ENCODE measurements at regions not wholly inside any gene's neighbourhood (a gene's known extent, or its start where the extent isn't known, plus 50 kb on each side); places are given as distances from the start of the nearest gene placed in this dataset.

DNA sequence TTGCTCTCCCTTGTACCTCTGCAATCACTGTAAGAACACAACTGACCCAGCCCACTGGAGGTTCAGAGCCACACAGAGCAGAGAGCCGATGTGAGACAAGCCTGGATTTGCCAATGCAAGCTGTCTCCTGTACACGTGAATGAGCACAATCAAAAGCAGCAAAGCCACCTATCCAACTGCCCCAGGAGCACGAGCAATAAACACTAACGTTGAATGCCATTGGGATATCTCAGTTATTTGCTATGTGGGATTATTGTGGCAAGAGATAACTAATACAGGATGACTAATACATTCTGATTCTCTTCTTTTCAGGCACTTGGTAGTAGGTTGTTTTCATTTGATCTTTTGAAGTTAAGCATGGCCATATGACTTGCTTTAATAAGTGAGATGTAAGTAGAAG is 85.2 kb upstream of the FAM216B start:
- no peak overlapping the region for H3K4me3 ChIP-seq (ENCODE audit: low read length)
- H3K27ac ChIP-seq (ENCODE audit: low read length): no peak overlapping the region
- H3K36me3 ChIP-seq (ENCODE audit: control insufficient read depth, insufficient read depth, low read length): no peaks in the 10 kb centered on the region
- WGBS (ENCODE audit: insufficient coverage): 80% methylated on average over 2 of the region's 4 CpGs
- no peaks in the 10 kb centered on the region for H3K27me3 ChIP-seq (ENCODE audit: control insufficient read depth, insufficient read depth, low read length)
- no peak for DNase-seq
- H3K9me3 ChIP-seq (replicated peaks; ENCODE audit: control insufficient read depth, low read depth, low read length): no peaks in the 10 kb centered on the region
- no peaks in the 10 kb centered on the region for H3K4me1 ChIP-seq (ENCODE audit: control insufficient read depth, insufficient read depth, low read length)

DNA sequence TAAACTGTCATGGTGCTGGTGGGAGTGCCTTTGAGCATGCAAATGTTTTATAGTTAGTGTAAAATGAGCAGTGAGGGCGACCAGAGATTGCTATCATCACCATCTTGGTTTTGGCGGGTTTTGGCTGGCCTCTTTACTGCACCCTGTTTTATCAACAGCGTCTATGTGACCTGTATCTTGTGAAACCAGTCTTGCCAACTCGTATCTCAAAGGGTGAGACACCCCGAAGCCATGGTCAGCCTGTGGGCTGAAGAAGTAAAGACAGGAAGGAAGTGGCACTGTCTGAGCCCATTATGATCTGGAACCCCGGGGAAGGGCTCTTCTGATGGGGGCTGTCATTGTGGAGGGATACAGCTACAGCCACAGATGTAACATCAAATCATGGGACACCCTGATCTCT is 81.5 kb upstream of the FAM216B start:
- WGBS (ENCODE audit: insufficient coverage): 92% methylated on average over 3 of the region's 6 CpGs
- Histone ChIP-seq H3K36me3 (ENCODE audit: control insufficient read depth, insufficient read depth, low read length) (no peaks in the 10 kb centered on the region), H3K27me3 (ENCODE audit: control insufficient read depth, insufficient read depth, low read length) (no peaks in the 10 kb centered on the region), H3K9me3 (replicated peaks; ENCODE audit: control insufficient read depth, low read depth, low read length) (no peaks in the 10 kb centered on the region), H3K4me1 (ENCODE audit: control insufficient read depth, insufficient read depth, low read length) (no peaks in the 10 kb centered on the region), H3K27ac (ENCODE audit: low read length) (no peak overlapping the region), H3K4me3 (ENCODE audit: low read length) (no peak overlapping the region)
- DNase-seq: no peak

DNA sequence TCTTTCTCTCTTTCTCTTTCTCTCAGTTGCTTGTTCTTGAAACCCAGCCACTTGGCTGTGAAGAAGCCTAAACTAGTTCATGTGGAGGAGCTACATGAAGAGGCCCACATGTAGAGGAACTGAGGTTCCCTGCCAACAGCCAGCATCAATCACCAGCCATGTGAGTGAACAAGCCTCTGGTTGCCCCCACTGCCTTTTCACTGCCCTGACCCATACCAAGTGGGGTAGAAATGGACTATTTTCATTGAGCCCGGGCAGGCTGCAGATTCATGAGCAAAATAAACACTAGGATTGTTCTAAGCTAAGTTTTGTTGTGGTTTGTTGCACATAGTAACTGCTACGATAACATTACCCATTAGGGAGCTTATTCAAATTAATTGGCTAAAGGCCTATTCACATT is 78.7 kb upstream of the FAM216B start:
- no peak overlapping the region for H3K4me3 ChIP-seq (ENCODE audit: low read length)
- no peaks in the 10 kb centered on the region for H3K9me3 ChIP-seq (replicated peaks; ENCODE audit: control insufficient read depth, low read depth, low read length)
- WGBS (ENCODE audit: insufficient coverage): no CpG with 5 or more reads among the region's 2 CpGs
- H3K36me3 ChIP-seq (ENCODE audit: control insufficient read depth, insufficient read depth, low read length): no peaks in the 10 kb centered on the region
- H3K4me1 ChIP-seq (ENCODE audit: control insufficient read depth, insufficient read depth, low read length): no peaks in the 10 kb centered on the region
- H3K27ac ChIP-seq (ENCODE audit: low read length): no peak overlapping the region
- DNase-seq: peak; percentile 59
- H3K27me3 ChIP-seq (ENCODE audit: control insufficient read depth, insufficient read depth, low read length): no peaks in the 10 kb centered on the region

DNA sequence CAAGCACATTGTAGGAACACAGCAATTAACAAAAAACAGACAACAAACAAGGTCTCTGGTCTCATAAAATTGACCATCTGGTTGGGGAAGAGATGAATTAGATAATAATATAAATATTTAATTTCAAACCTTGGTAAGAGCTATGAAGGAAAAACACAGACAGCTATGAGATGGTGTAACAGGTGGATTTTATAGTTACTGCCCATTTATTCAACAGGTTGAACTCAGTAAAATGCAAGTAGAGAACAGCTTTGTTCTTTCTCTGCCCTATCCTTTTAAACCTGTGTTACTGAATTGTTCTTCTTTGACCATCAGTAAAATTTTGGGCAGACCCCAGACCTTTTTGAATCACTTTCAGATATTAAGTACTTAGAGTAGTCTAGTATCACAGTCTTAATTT is 77.6 kb upstream of the FAM216B start:
- Histone ChIP-seq H3K36me3 (ENCODE audit: control insufficient read depth, insufficient read depth, low read length) (no peaks in the 10 kb centered on the region), H3K4me1 (ENCODE audit: control insufficient read depth, insufficient read depth, low read length) (no peaks in the 10 kb centered on the region), H3K27me3 (ENCODE audit: control insufficient read depth, insufficient read depth, low read length) (no peaks in the 10 kb centered on the region), H3K27ac (ENCODE audit: low read length) (no peak overlapping the region), H3K9me3 (replicated peaks; ENCODE audit: control insufficient read depth, low read depth, low read length) (no peaks in the 10 kb centered on the region), H3K4me3 (ENCODE audit: low read length) (no peak overlapping the region)
- DNase-seq: no peak

DNA sequence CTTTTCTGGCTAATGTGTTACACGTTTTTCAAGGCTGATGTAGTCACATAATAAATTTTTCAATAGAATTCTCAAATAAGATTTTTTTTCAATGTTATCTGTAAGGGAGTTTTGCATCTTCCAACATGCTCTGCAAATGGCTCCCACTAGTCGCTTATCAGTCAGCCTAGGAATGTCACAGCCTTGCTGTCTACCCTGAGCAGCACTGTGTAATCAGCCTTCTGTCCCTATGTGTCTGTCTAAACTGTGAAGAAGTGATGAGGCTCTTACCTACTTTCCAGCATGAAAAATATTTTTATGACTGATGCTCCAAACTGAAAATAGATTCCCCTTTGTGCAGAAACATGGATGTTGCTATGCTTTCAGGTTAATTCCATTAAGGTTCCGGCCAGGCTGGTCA is 75.1 kb upstream of the FAM216B start:
- Histone ChIP-seq H3K36me3 (ENCODE audit: control insufficient read depth, insufficient read depth, low read length) (no peaks in the 10 kb centered on the region), H3K4me1 (ENCODE audit: control insufficient read depth, insufficient read depth, low read length) (no peaks in the 10 kb centered on the region), H3K27ac (ENCODE audit: low read length) (no peak overlapping the region), H3K4me3 (ENCODE audit: low read length) (no peak overlapping the region), H3K27me3 (ENCODE audit: control insufficient read depth, insufficient read depth, low read length) (no peaks in the 10 kb centered on the region), H3K9me3 (replicated peaks; ENCODE audit: control insufficient read depth, low read depth, low read length) (no peaks in the 10 kb centered on the region)
- DNase-seq: no peak
- 100% methylated on average over 1 of the region's 3 CpGs for WGBS (ENCODE audit: insufficient coverage)

DNA sequence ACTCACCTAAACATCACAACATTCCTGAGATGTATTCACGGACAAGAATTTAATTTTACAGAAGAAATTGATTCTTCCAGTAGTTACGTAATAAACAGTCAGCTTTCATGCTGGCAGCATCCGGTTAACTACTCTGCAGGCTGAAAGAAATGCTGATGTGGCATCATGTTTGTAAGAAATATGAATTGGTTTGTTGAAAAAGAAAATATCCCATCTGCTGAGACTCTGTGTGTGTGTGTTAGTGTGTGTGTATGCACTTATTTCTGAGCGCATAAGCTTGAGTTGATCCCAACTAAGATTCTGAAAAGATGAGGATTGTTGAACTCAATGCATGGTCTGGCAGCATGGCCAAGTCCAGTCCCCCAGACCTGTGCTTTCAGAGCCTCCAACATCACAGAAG is 74.3 kb upstream of the FAM216B start:
- Histone ChIP-seq H3K4me3 (ENCODE audit: low read length) (no peak overlapping the region), H3K27ac (ENCODE audit: low read length) (no peak overlapping the region), H3K36me3 (ENCODE audit: control insufficient read depth, insufficient read depth, low read length) (no peaks in the 10 kb centered on the region), H3K4me1 (ENCODE audit: control insufficient read depth, insufficient read depth, low read length) (no peaks in the 10 kb centered on the region), H3K9me3 (replicated peaks; ENCODE audit: control insufficient read depth, low read depth, low read length) (no peaks in the 10 kb centered on the region), H3K27me3 (ENCODE audit: control insufficient read depth, insufficient read depth, low read length) (no peaks in the 10 kb centered on the region)
- no peak for DNase-seq
- WGBS (ENCODE audit: insufficient coverage): 77% methylated on average over 2 of the region's 4 CpGs

DNA sequence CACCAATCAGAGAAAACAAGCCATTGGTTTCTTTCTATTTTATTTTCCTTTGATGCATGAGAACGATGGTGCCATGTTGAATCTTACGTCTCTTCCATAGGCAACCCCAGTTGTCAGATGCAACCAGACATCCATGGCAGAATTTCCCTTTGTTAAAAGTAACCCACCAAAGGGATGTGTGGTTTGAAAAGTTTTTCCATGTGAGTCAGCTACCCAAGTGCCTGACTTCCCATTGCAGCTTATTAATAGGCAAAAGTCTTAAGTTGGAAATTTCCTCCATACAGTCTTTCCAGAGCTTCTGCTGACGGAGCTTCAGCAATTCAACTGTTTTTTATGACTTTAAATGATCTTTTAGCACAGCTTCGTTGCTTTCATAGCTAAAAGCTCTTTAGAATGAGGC is 73.8 kb upstream of the FAM216B start:
- WGBS (ENCODE audit: insufficient coverage): no CpG with 5 or more reads among the region's 4 CpGs
- Histone ChIP-seq H3K4me1 (ENCODE audit: control insufficient read depth, insufficient read depth, low read length) (no peaks in the 10 kb centered on the region), H3K27me3 (ENCODE audit: control insufficient read depth, insufficient read depth, low read length) (no peaks in the 10 kb centered on the region), H3K9me3 (replicated peaks; ENCODE audit: control insufficient read depth, low read depth, low read length) (no peaks in the 10 kb centered on the region), H3K27ac (ENCODE audit: low read length) (no peak overlapping the region), H3K4me3 (ENCODE audit: low read length) (no peak overlapping the region), H3K36me3 (ENCODE audit: control insufficient read depth, insufficient read depth, low read length) (no peaks in the 10 kb centered on the region)
- peak; percentile 42 for DNase-seq

DNA sequence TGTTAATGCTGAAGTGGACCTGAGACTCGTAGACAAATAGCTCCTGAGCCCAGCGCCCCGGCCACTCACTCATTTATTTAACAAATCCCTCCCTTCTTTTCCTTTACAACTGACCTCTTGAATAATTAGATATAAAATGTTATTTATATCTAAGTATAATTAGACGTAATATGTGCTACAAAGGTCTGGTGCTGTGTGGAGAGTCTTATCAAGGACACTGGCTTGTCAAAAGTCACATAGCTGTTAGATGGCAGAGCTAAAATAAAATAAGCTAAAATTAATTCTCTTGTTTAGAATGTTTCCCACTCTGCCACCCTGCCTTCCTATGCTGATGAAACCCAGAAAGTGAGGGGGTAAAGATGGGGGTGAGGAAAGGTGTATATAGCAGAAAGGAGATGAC is 73.0 kb upstream of the FAM216B start:
- Histone ChIP-seq H3K27me3 (ENCODE audit: control insufficient read depth, insufficient read depth, low read length) (no peaks in the 10 kb centered on the region), H3K4me1 (ENCODE audit: control insufficient read depth, insufficient read depth, low read length) (no peaks in the 10 kb centered on the region), H3K9me3 (replicated peaks; ENCODE audit: control insufficient read depth, low read depth, low read length) (no peaks in the 10 kb centered on the region), H3K36me3 (ENCODE audit: control insufficient read depth, insufficient read depth, low read length) (no peaks in the 10 kb centered on the region), H3K27ac (ENCODE audit: low read length) (no peak overlapping the region), H3K4me3 (ENCODE audit: low read length) (no peak overlapping the region)
- DNase-seq: no peak
- WGBS (ENCODE audit: insufficient coverage): no CpG with 5 or more reads among the region's 4 CpGs

DNA sequence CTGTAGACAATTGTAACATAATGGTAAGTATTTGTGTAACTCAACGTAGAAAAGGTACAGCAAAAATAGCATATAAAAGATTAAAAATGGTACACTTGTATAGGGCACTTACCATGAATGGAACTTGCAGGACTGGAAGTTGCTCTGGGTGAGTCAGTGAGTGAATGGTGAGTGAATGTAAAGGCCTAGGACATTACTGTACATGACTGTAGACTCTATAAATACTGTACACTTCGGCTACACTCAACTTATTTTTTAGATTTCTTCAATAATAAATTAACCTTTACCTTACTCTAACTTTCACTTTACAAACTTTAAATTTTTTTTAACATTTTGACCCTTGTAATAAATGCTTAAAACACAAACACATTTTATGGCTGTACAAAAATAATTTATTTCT is 72.1 kb upstream of the FAM216B start:
- Histone ChIP-seq H3K36me3 (ENCODE audit: control insufficient read depth, insufficient read depth, low read length) (no peaks in the 10 kb centered on the region), H3K27ac (ENCODE audit: low read length) (no peak overlapping the region), H3K4me3 (ENCODE audit: low read length) (no peak overlapping the region), H3K4me1 (ENCODE audit: control insufficient read depth, insufficient read depth, low read length) (no peaks in the 10 kb centered on the region), H3K27me3 (ENCODE audit: control insufficient read depth, insufficient read depth, low read length) (no peaks in the 10 kb centered on the region), H3K9me3 (replicated peaks; ENCODE audit: control insufficient read depth, low read depth, low read length) (no peaks in the 10 kb centered on the region)
- no CpG with 5 or more reads among the region's 2 CpGs for WGBS (ENCODE audit: insufficient coverage)
- DNase-seq: no peak

DNA sequence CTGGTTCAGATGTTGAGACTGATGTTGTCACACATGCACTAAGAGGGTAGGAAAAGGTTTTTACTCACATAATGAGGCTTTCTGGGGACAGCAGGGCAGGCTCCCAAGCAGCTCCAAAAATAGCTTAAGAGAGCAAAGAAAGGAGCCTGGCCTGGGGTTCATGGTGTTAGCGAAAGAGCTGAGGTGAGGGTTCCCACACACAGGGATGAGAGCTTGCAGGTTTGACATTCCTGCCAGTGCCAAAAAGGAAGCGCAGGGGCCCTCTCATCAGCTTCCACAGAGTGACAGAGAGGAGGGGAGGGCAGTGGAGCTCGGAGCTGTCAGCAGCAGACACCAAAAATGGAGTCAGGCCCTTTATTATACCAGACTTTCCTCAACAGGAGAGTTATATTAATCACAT is 65.5 kb upstream of the FAM216B start:
- DNase-seq: no peak
- H3K36me3 ChIP-seq (ENCODE audit: control insufficient read depth, insufficient read depth, low read length): no peaks in the 10 kb centered on the region
- no peaks in the 10 kb centered on the region for H3K9me3 ChIP-seq (replicated peaks; ENCODE audit: control insufficient read depth, low read depth, low read length)
- no peaks in the 10 kb centered on the region for H3K27me3 ChIP-seq (ENCODE audit: control insufficient read depth, insufficient read depth, low read length)
- H3K27ac ChIP-seq (ENCODE audit: low read length): no peak overlapping the region
- no peaks in the 10 kb centered on the region for H3K4me1 ChIP-seq (ENCODE audit: control insufficient read depth, insufficient read depth, low read length)
- 100% methylated on average over 1 of the region's 3 CpGs for WGBS (ENCODE audit: insufficient coverage)
- H3K4me3 ChIP-seq (ENCODE audit: low read length): no peak overlapping the region

DNA sequence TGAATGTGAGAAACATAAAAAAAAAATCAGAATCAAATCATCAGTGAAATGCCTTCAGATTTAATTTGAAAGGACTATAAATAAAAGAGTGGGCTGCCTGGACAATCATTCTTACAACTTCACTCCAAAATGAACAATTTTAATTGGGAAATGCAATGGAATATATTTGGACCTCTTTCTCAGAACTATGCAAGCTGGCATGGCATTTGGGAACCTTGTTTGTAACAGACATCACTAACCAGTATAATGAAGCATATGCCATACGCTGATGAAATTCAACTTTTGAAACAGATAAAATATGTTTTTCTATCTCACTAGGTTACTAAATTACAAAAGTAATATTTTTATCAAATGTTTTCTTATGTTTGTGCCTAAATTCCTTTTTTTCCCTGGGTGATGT is 64.2 kb upstream of the FAM216B start:
- Histone ChIP-seq H3K27me3 (ENCODE audit: control insufficient read depth, insufficient read depth, low read length) (no peaks in the 10 kb centered on the region), H3K4me3 (ENCODE audit: low read length) (no peak overlapping the region), H3K36me3 (ENCODE audit: control insufficient read depth, insufficient read depth, low read length) (no peaks in the 10 kb centered on the region), H3K4me1 (ENCODE audit: control insufficient read depth, insufficient read depth, low read length) (no peaks in the 10 kb centered on the region), H3K27ac (ENCODE audit: low read length) (no peak overlapping the region), H3K9me3 (replicated peaks; ENCODE audit: control insufficient read depth, low read depth, low read length) (no peaks in the 10 kb centered on the region)
- WGBS (ENCODE audit: insufficient coverage): no CpG with 5 or more reads among the region's 1 CpG
- no peak for DNase-seq

Measured in muscle of leg (tissue), 3 donors.